Activated CD4-positive, alpha-beta T cell treated with anti-CD3 and anti-CD28 coated beads, Interleukin-2, amount 10 ng/mL, durations not matched to agents 24 days and 14 days (primary cell): ENCODE measurements at regions not wholly inside any gene's neighbourhood (a gene's known extent, or its start where the extent isn't known, plus 50 kb on each side); places are given as distances from the start of the nearest gene placed in this dataset.

Source experiments
- DNase-seq: peaks from one replicate; pipeline ENCODE4 v3.0.0; 2022
- H3K27ac Mint-ChIP-seq: one replicate; pipeline ENCODE4 v1.8.0; 2022; ENCODE audit warnings: mild to moderate bottlenecking, mixed read lengths
- H3K27me3 Mint-ChIP-seq: one replicate; pipeline ENCODE4 v1.8.0; 2022; ENCODE audit warnings: mixed read lengths
- H3K36me3 Mint-ChIP-seq: one replicate; pipeline ENCODE4 v1.8.0; 2022; ENCODE audit warnings: low read depth, mild to moderate bottlenecking, mixed read lengths
- H3K4me1 Mint-ChIP-seq: one replicate; pipeline ENCODE4 v1.8.0; 2021; ENCODE audit warnings: mixed read lengths
- H3K4me3 Mint-ChIP-seq: one replicate; pipeline ENCODE4 v1.8.0; 2022; ENCODE audit warnings: mild to moderate bottlenecking, moderate library complexity, mixed read lengths
- H3K9me3 Mint-ChIP-seq: one replicate; pipeline ENCODE4 v1.8.0; 2021; ENCODE audit warnings: mixed read lengths
- intact Hi-C: fragments of 100-400 bp; cut with micrococcal nuclease; formaldehyde crosslinking; loops from one replicate; pipeline ENCODE4 v1.15.1; 2023

DNA sequence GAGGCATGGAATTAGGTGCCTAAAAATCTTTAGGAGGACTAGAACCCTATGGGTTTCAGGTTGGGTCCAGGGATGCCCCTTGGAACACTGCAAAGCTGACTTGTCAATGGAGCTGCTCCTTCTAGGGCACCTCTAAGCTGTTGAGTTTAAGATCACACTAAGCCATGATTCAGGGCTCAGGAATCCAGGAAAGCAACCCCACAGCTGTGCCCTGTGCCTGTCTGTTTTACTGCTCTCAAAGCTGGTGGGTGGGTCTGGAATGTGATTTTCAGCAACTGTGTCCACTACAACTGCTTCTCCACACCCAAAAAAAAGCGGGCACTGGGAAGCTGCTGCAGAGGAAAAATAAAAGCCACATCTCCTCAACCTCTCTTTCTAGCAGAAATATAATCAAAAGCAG, 310.4 kb upstream of the MOCS1 start:
- Mint-ChIP-seq H3K9me3 (peaks cover 8% of the 10 kb centered on the region), H3K36me3 (no peaks in the 10 kb centered on the region), H3K4me3 (no peak overlapping the region), H3K27ac (no peak overlapping the region), H3K27me3 (peaks cover 1% of the 10 kb centered on the region), H3K4me1 (no peaks in the 10 kb centered on the region)
- DNase-seq = no peak
- intact Hi-C loops = no loop called here

GRCh38 chr6:40232698-40233097, 298.4 kb upstream of the MOCS1 start:
- no peak overlapping the region for H3K4me3 Mint-ChIP-seq
- no peak overlapping the region for H3K27ac Mint-ChIP-seq
- peaks cover 11% of the 10 kb centered on the region for H3K27me3 Mint-ChIP-seq
- no peak for DNase-seq
- peaks cover 4% of the 10 kb centered on the region for H3K9me3 Mint-ChIP-seq
- no peaks in the 10 kb centered on the region for H3K36me3 Mint-ChIP-seq
- intact Hi-C loops = no loop called here
- H3K4me1 Mint-ChIP-seq = no peaks in the 10 kb centered on the region

- intact Hi-C loops = no loop called here
- no peak overlapping the region for H3K4me3 Mint-ChIP-seq
- no peak for DNase-seq
- H3K27ac Mint-ChIP-seq = no peak overlapping the region
- no peaks in the 10 kb centered on the region for H3K4me1 Mint-ChIP-seq
- peaks cover 4% of the 10 kb centered on the region for H3K9me3 Mint-ChIP-seq
- H3K36me3 Mint-ChIP-seq = no peaks in the 10 kb centered on the region
- H3K27me3 Mint-ChIP-seq = peaks cover 13% of the 10 kb centered on the region
Observed at GRCh38 chr6:40227735-40228134, 293.5 kb upstream of the MOCS1 start.

DNA sequence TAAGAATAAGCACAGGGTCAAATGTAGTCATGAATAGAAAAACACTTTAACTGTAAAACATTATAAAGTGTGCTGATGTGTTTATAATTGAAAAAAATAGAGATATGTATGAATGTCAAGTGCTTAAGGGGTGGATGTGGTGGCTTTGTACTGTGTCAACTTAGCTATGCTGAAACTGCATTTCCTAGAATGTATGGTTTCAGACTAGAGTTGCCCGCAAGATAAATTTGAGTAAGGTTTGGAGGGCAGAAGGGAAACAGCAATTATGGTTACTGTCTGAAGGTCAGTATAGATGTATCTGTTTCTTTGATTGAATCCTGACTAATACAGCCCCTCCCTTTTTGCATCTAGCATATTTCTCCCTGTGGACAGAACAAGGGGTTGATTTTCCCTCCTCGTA, 288.1 kb upstream of the MOCS1 start:
- intact Hi-C loops = no loop called here
- no peaks in the 10 kb centered on the region for H3K4me1 Mint-ChIP-seq
- no peak overlapping the region for H3K4me3 Mint-ChIP-seq
- H3K27ac Mint-ChIP-seq = no peak overlapping the region
- H3K9me3 Mint-ChIP-seq = peaks cover 4% of the 10 kb centered on the region
- peaks cover 2% of the 10 kb centered on the region for H3K27me3 Mint-ChIP-seq
- DNase-seq = no peak
- H3K36me3 Mint-ChIP-seq = no peaks in the 10 kb centered on the region

DNA sequence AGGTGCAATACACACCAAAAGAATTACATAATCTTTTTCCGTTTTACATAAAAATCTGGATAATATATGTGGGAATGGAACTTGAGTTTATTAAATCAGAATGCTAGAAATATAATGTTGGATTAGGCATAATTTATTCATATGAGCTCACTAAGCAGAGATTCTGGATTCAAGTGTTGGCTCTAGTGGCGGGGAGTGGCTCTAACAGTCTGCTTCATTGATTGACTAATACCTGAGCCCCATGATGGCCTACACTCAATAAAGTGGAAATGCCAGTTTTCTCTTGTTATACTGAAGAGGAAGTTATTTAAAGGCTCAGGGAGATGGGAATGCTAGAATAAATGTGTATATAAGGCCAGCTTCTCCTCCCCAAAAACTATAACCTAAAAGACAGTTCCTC, 285.5 kb upstream of the MOCS1 start:
- no peak for DNase-seq
- H3K4me3 Mint-ChIP-seq = no peak overlapping the region
- intact Hi-C loops = no loop called here
- H3K27me3 Mint-ChIP-seq = no peaks in the 10 kb centered on the region
- no peak overlapping the region for H3K27ac Mint-ChIP-seq
- H3K9me3 Mint-ChIP-seq = peaks cover 4% of the 10 kb centered on the region
- H3K36me3 Mint-ChIP-seq = no peaks in the 10 kb centered on the region
- H3K4me1 Mint-ChIP-seq = no peaks in the 10 kb centered on the region

GRCh38 chr6:40210628-40211056, 276.4 kb upstream of the MOCS1 start:
- no peak overlapping the region for H3K27ac Mint-ChIP-seq
- H3K27me3 Mint-ChIP-seq = peaks cover 11% of the 10 kb centered on the region
- H3K4me1 Mint-ChIP-seq = no peaks in the 10 kb centered on the region
- no peak overlapping the region for H3K4me3 Mint-ChIP-seq
- peak; percentile 38 for DNase-seq
- H3K9me3 Mint-ChIP-seq = no peaks in the 10 kb centered on the region
- no peaks in the 10 kb centered on the region for H3K36me3 Mint-ChIP-seq
- intact Hi-C loops = no loop called here

DNA sequence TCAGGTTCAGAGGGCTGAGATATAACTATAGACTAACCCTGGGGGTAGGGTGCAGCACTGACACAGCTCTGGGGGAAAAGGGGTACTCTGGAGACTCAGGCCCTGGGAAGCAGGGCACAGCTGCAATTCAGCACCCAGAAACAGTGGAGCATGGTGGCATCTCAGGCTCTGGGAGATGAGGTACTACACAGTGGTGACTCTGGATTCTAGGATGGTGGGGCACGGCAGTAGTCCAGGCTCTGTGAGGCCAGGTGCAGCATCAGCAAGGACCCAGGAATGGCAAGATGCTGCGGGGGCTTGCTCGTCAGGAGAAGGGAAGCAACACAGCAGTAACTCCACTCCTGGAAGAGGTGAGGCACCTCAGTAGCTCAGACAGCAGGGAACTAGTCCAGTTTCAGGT, 271.5 kb upstream of the MOCS1 start:
- no peaks in the 10 kb centered on the region for H3K36me3 Mint-ChIP-seq
- no peak overlapping the region for H3K27ac Mint-ChIP-seq
- intact Hi-C loops = no loop called here
- peaks cover 8% of the 10 kb centered on the region for H3K27me3 Mint-ChIP-seq
- H3K9me3 Mint-ChIP-seq = peaks cover 11% of the 10 kb centered on the region
- H3K4me1 Mint-ChIP-seq = no peaks in the 10 kb centered on the region
- no peak overlapping the region for H3K4me3 Mint-ChIP-seq
- DNase-seq = no peak

GRCh38 chr6:40205004-40205403, 270.7 kb upstream of the MOCS1 start:
- Mint-ChIP-seq H3K9me3 (peaks cover 11% of the 10 kb centered on the region), H3K36me3 (no peaks in the 10 kb centered on the region), H3K4me1 (no peaks in the 10 kb centered on the region), H3K4me3 (no peak overlapping the region), H3K27me3 (peaks cover 8% of the 10 kb centered on the region), H3K27ac (no peak overlapping the region)
- intact Hi-C loops = no loop called here
- DNase-seq = no peak

GRCh38 chr6:40197371-40197770, 263.1 kb upstream of the MOCS1 start:
- Mint-ChIP-seq H3K27ac (no peak overlapping the region), H3K9me3 (no peaks in the 10 kb centered on the region), H3K27me3 (peaks cover 2% of the 10 kb centered on the region), H3K4me1 (no peaks in the 10 kb centered on the region), H3K4me3 (no peak overlapping the region), H3K36me3 (no peaks in the 10 kb centered on the region)
- intact Hi-C loops = no loop called here
- no peak for DNase-seq

DNA sequence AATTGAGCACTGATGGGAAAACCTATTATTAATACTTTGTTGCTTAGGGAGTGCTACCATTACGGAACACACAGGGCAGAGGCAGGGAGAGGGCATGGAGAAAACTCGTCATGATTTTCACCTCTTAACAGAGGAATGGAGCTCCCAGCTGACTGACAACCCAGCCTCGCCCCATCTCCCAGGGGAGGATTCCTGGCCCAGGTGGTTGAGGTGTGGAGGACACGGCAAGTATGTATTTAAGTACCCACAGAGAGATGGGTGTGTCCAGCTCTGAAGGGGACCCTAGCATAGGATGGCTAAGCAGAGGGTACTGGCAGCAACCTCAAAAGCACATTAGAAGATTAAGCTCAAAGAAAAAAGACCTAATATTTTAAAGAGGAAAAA, 261.9 kb upstream of the MOCS1 start:
- H3K9me3 Mint-ChIP-seq = no peaks in the 10 kb centered on the region
- H3K27ac Mint-ChIP-seq = no peak overlapping the region
- intact Hi-C loops = no loop called here
- no peak for DNase-seq
- H3K27me3 Mint-ChIP-seq = no peaks in the 10 kb centered on the region
- H3K4me3 Mint-ChIP-seq = no peak overlapping the region
- no peaks in the 10 kb centered on the region for H3K4me1 Mint-ChIP-seq
- H3K36me3 Mint-ChIP-seq = no peaks in the 10 kb centered on the region

GRCh38 chr6:40195428-40196134, 261.3 kb upstream of the MOCS1 start:
- Mint-ChIP-seq H3K4me3 (no peak overlapping the region), H3K9me3 (no peaks in the 10 kb centered on the region), H3K36me3 (no peaks in the 10 kb centered on the region), H3K4me1 (no peaks in the 10 kb centered on the region), H3K27me3 (no peaks in the 10 kb centered on the region), H3K27ac (no peak overlapping the region)
- intact Hi-C loops = no loop called here
- DNase-seq = peak; percentile 36

GRCh38 chr6:40194447-40195170, 260.3 kb upstream of the MOCS1 start:
- Mint-ChIP-seq H3K4me3 (no peak overlapping the region), H3K27me3 (no peaks in the 10 kb centered on the region), H3K36me3 (no peaks in the 10 kb centered on the region), H3K9me3 (no peaks in the 10 kb centered on the region), H3K4me1 (no peaks in the 10 kb centered on the region), H3K27ac (no peak overlapping the region)
- peak; percentile 37 for DNase-seq
- intact Hi-C loops = no loop called here

DNA sequence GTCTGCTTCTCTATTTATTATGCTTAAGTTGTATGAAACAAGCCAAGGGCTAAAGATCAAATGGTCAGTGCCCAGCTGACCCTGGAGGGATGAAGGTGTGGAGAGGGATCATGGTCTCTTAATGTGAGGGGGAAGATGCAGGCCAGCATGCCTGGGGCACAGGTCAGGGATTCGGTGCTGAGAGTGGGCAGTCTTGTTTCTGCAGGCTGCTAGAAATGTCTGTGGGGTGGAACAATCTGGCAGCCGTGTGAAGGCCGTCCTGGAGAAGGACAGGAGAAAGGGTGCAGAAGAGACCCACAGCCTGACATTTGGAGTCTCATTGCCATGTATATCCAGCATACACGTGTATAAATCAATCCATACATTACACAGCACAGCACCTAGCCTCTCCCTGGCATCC, 258.3 kb upstream of the MOCS1 start:
- H3K4me3 Mint-ChIP-seq = no peak overlapping the region
- H3K27me3 Mint-ChIP-seq = peaks cover 2% of the 10 kb centered on the region
- H3K36me3 Mint-ChIP-seq = no peaks in the 10 kb centered on the region

DNA sequence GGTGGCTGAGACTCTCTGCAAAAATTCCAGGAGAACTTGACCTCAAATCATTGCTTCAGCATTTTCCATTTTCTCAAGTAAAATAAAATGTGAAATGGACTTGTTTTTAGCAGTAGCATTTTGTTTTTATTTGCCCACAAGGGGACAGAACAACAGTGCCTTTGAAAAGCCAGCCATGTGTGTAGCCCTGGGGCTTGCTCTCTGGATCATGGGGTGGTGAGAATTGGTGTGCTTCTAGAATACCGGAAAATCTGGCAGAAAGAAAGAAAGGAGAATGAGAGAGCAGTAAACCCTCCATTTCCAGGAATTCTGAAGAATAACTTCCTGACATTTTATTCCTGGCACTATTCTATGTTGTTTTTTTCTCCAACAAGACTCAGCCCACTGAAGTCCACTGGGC, 254.7 kb upstream of the MOCS1 start:
- Mint-ChIP-seq H3K4me1 (no peaks in the 10 kb centered on the region), H3K27ac (no peak overlapping the region), H3K9me3 (peaks cover 3% of the 10 kb centered on the region), H3K27me3 (peaks cover 5% of the 10 kb centered on the region), H3K36me3 (no peaks in the 10 kb centered on the region), H3K4me3 (no peak overlapping the region)
- no peak for DNase-seq
- intact Hi-C loops = no loop called here

More for the DNA sequence above, 258.3 kb upstream of the MOCS1 start:
- intact Hi-C loops = no loop called here
- Mint-ChIP-seq H3K9me3 (no peaks in the 10 kb centered on the region), H3K27ac (no peak overlapping the region), H3K4me1 (no peaks in the 10 kb centered on the region)
- peak; percentile 33 for DNase-seq
